Stimulated activated CD4-positive, alpha-beta T cell treated with anti-CD3 and anti-CD28 coated beads, Interleukin-4, amount 100 ng/mL, for 4 hours (primary cell): ENCODE measurements at regions not wholly inside any gene's neighbourhood (a gene's known extent, or its start where the extent isn't known, plus 50 kb on each side); places are given as distances from the start of the nearest gene placed in this dataset.
"Not testable (repeated sequence)": the region's sequence is repeated elsewhere in the genome, so short reads cannot be mapped to it uniquely, and the experiment has no call there.

ENCODE experiments used
- DNase-seq, 2 experiments: peaks; one replicate each; pipeline ENCODE4 v3.0.0-alpha.2; 2020

GRCh38 chr15:69554279-69554961 is 101.8 kb downstream of the RPLP1 start:
- DNase-seq, result no peak

GRCh38 chr15:69555080-69555479 is 102.5 kb downstream of the RPLP1 start:
- DNase-seq, result no peak

DNA sequence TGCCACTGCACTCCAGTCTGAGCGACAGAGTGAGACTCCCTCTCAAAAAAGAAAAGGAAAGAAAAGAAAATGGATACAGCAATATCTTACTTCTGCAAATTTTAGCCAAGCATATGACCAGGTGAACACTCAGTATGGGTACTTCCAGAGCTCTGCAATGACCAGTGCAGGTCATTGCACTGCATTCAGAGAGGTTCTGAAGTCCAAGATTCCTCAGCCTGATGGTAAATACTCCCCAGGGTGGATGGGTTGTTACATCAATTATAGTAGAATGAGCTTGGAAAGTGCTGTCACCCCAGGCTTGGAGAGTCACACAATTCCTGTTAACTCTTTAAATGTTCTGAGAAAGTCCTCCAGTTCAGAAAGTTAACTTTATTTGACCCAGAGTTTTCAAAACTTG is 103.7 kb downstream of the RPLP1 start:
- DNase-seq, result no peak

DNA sequence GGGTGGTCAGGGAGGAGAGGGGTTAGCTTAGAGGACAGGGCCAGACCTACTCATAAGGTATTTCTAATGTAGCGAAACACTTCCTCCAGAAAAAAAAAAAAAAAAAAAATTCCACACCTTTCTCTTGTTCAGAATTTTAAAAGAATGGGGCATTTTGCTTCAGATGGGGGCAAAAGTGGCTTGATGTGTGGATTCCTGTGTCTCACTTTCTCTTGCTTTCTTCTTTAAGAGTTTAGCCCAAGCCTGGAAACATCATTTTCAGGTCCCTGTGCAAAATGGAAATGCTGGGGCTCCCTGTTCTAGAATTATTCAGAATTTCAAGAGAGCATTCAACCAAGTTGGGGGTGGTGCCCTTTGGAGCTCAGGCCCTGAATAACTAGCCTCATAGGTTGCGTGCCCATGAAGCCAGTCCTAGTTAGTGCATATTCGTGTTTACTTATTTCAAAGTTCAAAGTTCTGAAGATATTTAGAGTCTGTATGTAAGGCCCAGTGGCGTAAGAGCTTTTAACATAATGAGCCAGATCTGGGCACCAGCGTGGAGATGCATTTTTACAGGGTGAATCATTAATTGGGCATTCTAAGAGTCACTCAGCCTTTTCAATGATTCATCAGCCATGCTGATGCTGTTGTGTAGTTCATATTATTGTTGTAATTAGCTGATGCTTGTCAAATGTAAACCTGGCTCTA is 104.5 kb downstream of the RPLP1 start:
- no peak for DNase-seq

GRCh38 chr15:69557707-69558409 is 105.2 kb downstream of the RPLP1 start:
- DNase-seq, result no peak

DNA sequence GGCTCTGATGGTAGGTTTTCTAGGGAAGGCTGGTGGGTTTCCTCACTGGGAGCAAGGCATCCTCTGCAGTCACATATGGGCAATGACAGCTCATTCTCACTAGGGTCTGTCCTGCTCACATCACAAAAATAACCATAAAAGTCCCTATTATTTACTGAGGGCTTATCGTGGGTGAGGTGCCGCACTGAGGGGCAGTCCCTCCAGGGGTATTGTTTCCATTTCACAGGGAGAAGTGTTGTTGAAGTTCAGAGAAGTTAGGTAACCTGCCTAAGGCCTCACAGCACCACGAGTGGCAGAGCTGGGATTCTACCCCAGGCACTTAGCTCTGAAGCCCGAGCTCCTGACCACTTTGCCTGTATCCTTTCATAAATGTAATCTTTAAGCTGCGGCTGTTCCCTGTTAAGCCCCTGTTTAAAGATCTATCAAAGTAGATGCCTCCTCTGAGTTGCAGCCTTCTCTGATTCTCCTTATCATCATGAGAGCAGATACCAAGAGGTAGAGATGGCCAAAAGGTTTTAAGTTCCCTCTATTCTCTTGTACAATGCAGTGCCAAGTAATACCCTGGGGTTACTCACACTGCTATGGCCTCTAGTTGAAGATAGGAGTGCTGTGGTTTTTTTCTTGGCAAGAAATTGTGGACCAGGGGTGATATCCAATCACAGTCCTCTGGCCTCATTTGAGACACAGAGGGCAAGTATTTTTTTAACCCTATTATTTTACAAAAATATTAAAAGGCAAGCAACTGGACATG is 107.0 kb downstream of the RPLP1 start:
- DNase-seq, result no peak

GRCh38 chr15:69561071-69561784 is 108.6 kb downstream of the RPLP1 start:
- no peak for DNase-seq

DNA sequence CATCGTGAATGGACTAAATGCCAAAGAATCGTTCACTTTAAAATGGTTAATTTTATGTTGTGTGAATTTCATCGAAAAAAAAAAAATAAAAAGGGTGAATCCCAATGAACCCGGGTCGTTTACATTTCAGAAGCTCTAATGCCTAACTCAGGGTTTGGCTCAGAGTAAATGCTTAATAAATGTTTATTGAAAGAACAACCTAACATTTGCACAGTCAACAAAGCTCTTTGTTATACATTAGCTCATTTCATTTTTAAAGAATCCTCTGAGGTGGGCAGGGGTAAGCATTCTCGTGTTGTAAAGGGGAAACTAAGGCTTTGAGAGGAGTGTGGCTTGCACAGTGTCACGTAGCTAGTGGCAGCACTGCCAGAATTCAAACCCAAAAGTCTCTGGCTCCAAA is 109.5 kb downstream of the RPLP1 start:
- DNase-seq, result no peak

DNA sequence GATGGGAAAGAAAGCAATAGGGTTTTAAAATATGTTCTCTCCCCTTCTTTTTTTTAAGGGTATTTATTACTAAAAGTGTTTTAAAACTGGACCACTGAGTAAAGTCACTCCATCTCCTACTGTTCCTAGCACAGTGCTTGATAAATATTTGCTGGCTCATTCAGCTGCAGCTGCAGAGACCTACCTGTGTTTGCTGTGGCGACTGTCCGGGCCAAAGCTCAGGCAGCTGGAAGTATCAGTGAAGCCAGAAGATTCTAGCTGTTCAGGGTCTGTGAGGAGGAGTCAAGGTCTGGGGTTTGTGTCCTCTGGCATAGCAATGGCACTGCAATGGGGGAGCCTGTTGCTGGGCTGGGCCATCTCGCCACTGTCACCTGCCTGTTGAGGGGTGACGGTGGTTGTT is 109.9 kb downstream of the RPLP1 start:
- no peak for DNase-seq

- no peak for DNase-seq
Observed at GRCh38 chr15:69565066-69565655, 112.5 kb downstream of the RPLP1 start.

GRCh38 chr15:69567238-69567760 is 114.7 kb downstream of the RPLP1 start:
- not testable (repeated sequence) for DNase-seq

DNA sequence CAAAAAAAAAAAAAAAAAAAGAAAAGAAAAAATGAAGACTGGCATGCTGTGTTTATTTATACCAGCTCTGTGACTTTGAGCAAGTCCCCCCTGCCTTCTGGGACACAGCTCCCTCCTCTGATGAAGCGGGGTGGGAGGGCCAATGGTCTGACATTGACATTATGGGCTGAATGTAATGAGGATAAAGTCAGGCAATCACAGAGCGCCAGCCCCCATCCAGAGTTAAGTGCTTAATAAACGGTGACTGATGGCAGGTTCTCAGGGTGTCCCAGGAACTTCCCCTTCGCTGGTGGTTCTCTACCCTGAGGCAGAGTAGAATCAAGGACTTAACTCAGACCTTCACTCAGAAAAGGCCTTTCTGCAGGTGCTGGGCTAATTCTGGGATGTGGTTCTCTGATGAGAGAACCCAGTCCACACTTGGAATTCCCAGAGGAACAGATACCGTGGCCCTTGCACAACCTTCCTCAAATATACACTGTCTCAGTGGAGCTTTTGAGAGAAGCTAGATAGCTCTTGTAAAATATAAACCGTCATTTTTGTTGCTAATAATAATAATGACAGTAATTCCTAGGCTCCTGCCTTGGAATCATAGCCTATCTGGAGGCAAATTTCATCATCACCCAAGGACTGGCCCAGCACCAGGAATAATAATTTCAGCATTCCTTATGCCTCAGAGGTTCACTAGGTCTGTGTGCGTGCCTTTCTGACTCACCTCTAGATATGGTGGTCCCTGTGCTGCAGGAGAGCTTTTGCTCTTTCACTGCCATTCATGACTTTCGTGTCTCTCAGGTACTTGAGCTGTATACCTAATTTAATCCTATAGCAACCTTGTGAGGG is 115.8 kb downstream of the RPLP1 start:
- no peak for DNase-seq

- no peak for DNase-seq
Observed at GRCh38 chr15:69570454-69570853, 117.8 kb downstream of the RPLP1 start.

DNA sequence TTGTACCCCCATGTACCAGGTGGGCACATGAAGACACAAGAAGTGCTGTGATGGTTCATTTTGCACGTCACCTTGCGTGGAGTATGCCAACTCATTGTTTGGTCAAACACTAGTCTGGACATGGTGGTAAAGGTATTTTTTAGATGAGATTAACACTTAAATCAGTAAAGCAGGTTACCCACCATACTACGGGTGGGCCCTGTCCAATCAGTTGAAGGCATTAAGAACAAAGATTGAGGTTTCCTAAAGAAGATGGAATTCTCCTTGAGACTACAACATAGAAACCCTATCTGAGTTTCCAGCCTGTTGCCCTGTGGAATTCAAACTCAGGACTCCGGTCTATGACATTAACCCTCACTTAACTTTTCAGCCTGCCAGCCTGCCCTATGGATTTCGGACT is 118.4 kb downstream of the RPLP1 start:
- DNase-seq, result no peak

DNA sequence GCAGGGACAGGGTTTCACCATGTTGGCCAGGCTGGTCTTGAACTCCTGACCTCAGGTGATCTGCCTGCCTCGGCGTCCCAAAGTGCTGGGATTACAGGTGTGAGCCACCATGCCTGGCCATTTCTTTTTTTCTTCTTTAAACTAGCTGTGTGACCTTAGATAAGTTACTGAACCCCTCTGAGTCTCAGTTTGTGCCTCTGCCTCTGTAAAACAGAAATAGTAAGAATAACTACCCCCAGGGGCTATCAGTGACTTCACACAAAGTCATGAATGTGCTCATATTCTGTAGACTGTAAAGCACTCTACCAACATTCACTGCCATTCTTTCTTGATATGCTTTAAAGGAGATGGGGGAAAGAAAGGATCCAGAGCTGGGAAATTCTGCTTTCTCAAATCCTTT is 120.7 kb downstream of the RPLP1 start:
- DNase-seq, result not testable (repeated sequence)

DNA sequence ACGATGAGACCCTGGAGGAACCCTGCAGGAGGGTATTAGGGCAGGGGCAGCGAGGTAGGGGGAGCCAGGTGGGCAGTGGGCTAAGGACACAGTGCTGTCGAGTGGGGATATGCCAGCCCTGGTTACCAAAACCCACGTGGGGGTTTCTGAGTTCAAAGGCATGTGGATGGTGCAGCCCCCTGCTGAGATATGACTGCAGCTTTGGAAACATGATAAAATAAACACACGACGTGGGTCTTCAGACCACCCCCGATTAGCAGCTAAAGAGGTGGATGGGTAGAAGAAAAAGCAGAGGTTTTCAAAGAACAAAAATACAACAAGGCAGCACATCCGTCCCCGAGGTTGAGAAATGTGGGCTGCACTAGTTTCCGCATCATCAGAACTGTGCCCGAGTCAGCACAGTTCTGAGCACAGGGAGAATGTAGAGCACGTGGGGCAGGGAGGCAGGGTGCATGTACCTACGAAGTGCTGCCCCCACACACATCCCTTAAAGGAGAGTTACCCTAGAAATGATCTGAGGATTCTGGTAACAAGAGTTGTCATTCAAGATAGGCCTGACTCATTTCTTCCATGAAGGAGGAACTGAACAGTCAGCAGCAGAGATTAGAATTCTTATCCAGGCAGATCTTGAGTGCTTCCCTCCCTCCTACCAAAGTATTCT is 121.3 kb downstream of the RPLP1 start:
- DNase-seq, result peak; percentile 38 to 79

- DNase-seq, result no peak
Observed at GRCh38 chr15:69574506-69574905, 121.9 kb downstream of the RPLP1 start.

DNA sequence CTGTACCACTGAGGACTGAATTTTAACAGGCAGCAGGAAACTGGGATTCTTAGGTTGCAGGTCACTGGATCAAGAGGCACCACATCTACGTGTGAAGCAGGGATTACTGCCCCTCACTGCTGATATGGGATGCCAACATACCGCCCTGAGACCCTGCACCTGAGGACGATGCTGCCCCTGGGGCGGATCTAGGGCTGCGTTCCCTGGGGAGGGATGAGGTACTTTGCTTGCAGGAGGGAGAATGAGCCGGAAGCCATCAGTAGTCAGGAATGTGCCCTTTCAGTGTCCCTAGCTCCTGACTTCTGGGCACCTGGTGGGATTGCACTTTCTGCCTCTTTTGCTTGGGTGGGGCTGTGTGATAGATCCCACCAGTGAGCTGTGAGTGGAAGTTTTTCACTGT is 122.8 kb downstream of the RPLP1 start:
- DNase-seq, result no peak

- DNase-seq, result peak; percentile 68 to 69
Observed at GRCh38 chr15:69576035-69576526, 123.5 kb downstream of the RPLP1 start.

- DNase-seq, result no peak
Observed at GRCh38 chr15:69576948-69577351, 124.3 kb downstream of the RPLP1 start.
